NB4 (cell line): ENCODE measurements at regions not wholly inside any gene's neighbourhood (a gene's known extent, or its start where the extent isn't known, plus 50 kb on each side); places are given as distances from the start of the nearest gene placed in this dataset.

Source experiments
- CTCF ChIP-seq: IDR thresholded peaks from one replicate; pipeline ENCODE4 v1.5.1; 2012; ENCODE audit warnings: low read depth, low read length
- MYC ChIP-seq: IDR thresholded peaks from 2 replicates; pipeline ENCODE4 v1.6.1; 2011; ENCODE audit warnings: low read depth, low read length
- POLR2A ChIP-seq: IDR thresholded peaks from 2 replicates; pipeline ENCODE4 v1.6.1; 2011; ENCODE audit warnings: mild to moderate bottlenecking; ENCODE audit not compliant: insufficient read length; ENCODE audit errors: extremely low read depth

- TF ChIP-seq POLR2A: no peak
- no peak for TF ChIP-seq CTCF
- TF ChIP-seq MYC: no peak
Observed at GRCh38 chr3:82067420-82067819, 306.0 kb upstream of the GBE1 start.
